ENCODE measurements at regions not wholly inside any gene's neighbourhood (a gene's known extent, or its start where the extent isn't known, plus 50 kb on each side); places are given as distances from the start of the nearest gene placed in this dataset.

- TF ChIP-seq CTCF (IDR thresholded peaks at IDR 0.05) (no peak), POLR2AphosphoS5 (IDR thresholded peaks at IDR 0.05) (no peak)
Observed at GRCh38 chr18:65477455-65477854, 273.4 kb upstream of the CDH7 start.
